Ureter (tissue), 1 donor: ENCODE measurements at regions not wholly inside any gene's neighbourhood (a gene's known extent, or its start where the extent isn't known, plus 50 kb on each side); places are given as distances from the start of the nearest gene placed in this dataset.

ENCODE experiments used
- DNase-seq: peaks from one replicate; pipeline ENCODE4 v3.0.0-alpha.2; 2020; ENCODE audit warnings: low spot score
- donor health status: DM: yes; HTN: yes; CAD: no.

- DNase-seq = no peak
These were observed 340.8 kb downstream of the CMPK2 start for GRCh38 chr2:6524691-6525474.

- DNase-seq = no peak
These were observed 340.2 kb downstream of the CMPK2 start for GRCh38 chr2:6525475-6525964.

GRCh38 chr2:6526093-6526824, 339.4 kb downstream of the CMPK2 start:
- no peak for DNase-seq

GRCh38 chr2:6531304-6531703, 334.4 kb downstream of the CMPK2 start:
- DNase-seq = no peak

DNA sequence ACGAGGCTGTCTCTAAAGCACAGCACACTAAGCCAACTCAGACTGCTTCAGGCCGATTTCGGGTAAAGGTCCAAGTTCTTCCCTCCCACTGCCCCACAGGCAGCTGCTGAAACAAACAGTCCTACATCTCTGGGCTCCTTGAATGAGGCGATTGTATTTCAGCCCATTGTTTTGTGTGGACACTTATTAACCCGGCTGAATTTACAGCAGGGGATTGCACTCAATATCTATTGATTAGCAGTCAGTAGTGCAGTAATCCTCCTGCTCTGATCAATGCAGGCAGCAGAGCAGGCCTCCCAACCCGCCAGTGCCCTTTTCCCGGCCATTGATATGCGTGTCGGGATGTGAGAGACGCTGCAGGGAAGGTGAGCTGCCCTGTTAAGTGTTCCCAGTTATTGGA, 330.1 kb downstream of the CMPK2 start:
- no peak for DNase-seq

GRCh38 chr2:6538607-6539006, 327.1 kb downstream of the CMPK2 start:
- DNase-seq = no peak

DNA sequence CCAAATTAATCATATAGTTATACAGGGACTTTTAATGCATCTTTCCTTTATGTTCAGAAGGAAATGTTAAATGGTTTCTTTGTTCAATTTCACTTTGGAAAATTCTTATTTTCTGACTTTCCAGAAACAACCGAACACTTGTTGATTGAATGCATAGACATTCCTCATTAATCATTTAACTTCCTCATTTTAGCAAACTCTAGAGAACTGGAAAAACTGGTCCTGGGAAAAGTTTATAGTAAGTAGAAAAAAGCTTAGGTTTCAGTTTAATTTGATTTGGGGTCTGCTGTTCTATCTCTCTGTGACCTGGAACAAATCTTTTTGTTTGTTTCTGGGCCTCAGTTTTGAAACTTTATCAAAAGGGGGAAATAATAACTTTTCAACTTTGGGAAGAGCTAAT, 320.4 kb downstream of the CMPK2 start:
- no peak for DNase-seq

- DNase-seq = no peak
These were observed 319.9 kb downstream of the CMPK2 start for GRCh38 chr2:6545795-6546194.

GRCh38 chr2:6554466-6554865, 311.2 kb downstream of the CMPK2 start:
- DNase-seq = no peak

DNA sequence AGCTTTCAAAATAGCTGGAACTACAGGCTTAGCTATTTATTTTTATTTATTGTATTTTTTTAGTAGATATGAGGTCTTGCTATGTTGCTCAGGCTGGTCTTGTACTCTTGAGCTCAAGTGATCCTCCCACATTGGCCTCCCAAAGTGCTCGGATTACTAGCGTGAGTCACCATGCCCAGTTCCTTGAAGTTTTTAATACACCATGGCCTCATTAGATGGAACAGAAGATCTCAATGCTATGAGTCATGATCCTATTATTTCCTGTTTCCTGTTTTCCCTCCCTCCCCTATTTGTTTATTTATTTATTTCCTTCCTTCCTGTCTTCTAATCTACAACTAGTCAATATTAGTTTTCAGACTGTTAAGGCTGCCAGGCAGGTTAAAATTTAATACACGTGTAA, 309.0 kb downstream of the CMPK2 start:
- no peak for DNase-seq

DNA sequence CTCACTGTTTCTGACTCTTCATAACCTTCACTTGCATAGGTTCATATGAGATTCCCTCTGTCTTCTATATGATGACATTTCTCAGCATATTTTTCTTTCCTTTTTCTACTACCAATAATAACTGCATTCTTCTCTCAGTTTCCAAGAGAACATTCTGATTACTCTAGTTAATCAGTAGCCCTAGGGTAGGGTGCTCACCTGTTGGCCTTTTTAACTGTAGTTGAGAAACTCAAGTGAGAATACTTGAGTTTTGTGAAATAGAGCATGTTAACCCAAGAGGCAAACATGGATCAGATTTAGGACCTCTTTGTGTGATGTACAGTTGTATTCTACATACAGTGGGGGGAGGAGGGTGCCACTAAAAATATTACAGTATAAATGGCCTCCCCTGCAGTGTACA, 308.0 kb downstream of the CMPK2 start:
- no peak for DNase-seq

DNA sequence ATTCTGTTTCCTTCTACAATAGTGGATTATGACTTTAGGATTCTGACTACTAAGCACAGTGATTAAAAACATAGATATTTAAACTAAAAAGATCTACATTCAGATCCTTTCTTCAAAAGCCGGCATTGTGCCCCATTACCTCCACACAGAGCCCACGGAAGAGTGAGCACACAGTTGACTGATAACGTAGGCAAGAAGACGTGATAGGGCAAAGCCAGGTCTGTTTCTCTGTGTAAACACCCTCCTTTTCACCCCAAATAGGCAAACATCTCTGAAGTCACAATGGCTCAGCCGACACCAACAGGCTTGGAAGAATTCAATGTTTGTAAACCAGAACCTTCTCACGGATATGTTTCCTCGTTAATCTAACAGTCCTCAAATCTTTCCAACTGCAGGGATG, 302.9 kb downstream of the CMPK2 start:
- no peak for DNase-seq

- no peak for DNase-seq
These were observed 301.4 kb downstream of the CMPK2 start for GRCh38 chr2:6564326-6564725.

GRCh38 chr2:6574121-6574520, 291.6 kb downstream of the CMPK2 start:
- DNase-seq = no peak

GRCh38 chr2:6576302-6576701, 289.4 kb downstream of the CMPK2 start:
- DNase-seq = no peak

DNA sequence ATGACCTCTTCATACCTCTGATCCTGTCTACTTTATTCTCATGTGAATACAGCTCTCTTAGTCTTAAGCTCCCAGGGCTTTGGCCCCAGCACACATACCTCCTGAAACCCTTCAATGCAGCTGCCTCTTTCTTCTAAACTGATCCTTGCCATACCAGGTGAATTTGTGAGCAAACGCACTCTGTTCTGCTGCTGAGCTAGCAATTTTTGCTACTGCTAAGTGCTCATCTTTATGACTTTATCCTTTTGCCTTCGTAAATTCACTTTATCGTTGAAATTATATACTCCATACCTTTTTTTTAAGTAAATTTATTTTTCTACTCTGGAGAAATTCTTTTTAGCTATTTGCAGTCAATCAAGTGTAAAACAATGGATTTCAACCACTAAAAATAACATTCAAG, 287.7 kb downstream of the CMPK2 start:
- DNase-seq = no peak

- no peak for DNase-seq
These were observed 287.3 kb downstream of the CMPK2 start for GRCh38 chr2:6578416-6578815.

DNA sequence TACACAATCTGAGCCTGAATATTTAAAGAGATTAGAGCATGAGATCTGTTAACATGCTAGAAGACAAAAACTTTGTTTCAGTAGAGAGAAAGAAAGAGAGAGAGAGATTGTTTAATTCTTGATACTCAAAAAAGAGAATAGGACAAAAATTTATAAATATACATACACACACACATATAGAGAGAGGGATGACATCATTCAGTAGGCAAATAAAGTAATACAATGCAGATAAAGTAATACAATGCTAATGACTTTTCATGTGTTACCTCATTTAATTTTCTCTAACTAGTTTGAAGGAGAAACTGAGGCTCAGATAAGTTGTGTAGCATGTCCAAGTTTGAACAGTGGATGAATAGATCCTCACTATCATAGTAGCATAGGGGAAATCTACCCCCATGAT, 286.4 kb downstream of the CMPK2 start:
- DNase-seq = no peak

GRCh38 chr2:6580982-6581381, 284.7 kb downstream of the CMPK2 start:
- no peak for DNase-seq

DNA sequence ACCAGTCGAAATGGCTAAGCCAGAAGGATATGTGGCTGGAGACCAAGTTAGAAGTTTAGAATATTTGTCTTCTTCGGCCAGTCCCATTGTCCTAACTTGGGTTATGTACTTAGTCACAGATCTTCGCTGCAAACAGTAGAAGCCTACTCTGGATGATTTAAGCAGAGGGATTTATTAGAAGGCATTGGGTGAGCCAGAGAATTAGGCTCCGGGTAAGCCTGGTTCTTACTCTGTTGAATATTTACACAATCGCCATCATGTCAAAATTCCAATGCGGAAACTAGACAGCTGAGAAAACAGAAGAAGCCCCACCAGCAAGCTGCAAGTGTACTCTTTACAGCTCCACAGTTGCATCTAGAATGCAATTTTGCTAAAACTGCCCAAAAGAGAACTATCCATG, 276.6 kb downstream of the CMPK2 start:
- no peak for DNase-seq

DNA sequence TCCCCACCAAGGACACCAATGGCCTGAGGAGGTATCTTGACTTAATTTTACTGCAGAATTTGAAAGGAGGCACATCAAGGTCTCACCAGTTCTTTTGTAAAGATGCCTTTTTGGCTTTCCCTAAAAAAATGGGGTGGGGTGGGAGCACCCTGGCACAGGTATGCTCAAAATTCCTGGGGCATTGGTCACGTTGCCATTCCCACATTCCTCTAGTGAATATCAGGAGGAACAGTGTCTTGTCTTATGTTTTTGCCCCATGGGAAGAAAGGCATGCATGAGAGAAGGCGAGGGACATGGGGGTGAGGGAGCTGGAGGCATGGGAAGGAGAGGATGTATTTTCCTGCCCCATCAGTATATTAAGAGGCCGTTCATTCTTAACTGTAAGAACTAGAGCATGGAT, 275.3 kb downstream of the CMPK2 start:
- no peak for DNase-seq

DNA sequence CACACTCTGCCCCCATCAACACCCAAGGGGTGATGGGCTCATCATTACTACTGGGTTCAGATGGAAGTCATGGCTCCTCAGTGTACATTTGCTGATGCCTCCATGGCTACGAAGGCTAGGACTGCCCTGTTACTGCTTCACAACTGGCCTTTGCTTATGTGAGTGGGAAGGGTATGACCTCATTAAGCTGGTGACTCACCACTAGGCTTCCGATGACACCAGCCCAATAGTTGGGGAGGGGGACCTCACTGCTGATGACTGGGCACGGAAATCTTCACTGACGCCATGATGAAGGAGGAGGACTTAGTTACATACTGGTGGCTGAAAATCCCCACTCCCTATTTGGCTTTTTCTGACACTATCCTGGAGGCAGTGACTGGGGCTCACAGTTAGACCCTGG, 263.2 kb downstream of the CMPK2 start:
- no peak for DNase-seq

DNA sequence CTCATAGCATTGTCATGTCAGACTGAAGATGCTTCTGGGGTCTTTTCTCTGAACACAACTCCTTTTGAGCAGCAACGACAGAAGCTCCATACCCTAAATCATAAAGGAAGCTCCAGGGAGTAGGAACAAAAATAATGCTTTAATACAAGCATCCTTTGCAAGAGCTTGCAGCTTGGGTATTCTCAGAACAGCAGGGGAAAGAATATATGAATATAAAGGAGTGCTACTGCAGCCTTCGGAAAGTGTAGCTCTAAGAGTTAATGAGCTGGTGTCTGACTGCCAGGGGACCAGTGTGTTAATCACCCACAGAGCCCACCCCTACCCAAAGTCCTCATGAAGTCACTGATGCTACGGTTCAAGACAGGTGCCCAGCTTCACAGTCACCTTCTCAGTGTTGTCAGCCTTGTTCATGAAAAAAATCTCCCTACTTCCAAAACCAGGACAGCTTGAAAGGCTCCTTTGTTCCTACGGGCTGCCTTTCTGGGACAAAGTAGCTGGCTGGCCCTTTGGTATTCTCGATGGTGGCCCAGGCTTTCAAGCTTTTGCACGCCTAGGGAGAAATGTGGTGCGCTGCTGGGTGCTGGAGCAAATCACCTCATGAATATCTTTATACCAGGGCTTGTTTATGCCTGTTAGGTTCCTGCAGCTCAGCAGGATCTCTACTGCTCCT, 259.7 kb downstream of the CMPK2 start:
- DNase-seq = no peak
